Fibroblast of the conjunctiva (primary cell): ENCODE measurements at regions not wholly inside any gene's neighbourhood (a gene's known extent, or its start where the extent isn't known, plus 50 kb on each side); places are given as distances from the start of the nearest gene placed in this dataset.

Experiments
- DNase-seq: peaks from one replicate; pipeline ENCODE4 v3.0.0-alpha.2; 2010; ENCODE audit warnings: low read depth

GRCh38 chr9:1757186-1757585 lies 258.0 kb upstream of the SMARCA2 start:
- no peak for DNase-seq

- DNase-seq: no peak
Measured at GRCh38 chr9:1759009-1759408, 256.1 kb upstream of the SMARCA2 start.

DNA sequence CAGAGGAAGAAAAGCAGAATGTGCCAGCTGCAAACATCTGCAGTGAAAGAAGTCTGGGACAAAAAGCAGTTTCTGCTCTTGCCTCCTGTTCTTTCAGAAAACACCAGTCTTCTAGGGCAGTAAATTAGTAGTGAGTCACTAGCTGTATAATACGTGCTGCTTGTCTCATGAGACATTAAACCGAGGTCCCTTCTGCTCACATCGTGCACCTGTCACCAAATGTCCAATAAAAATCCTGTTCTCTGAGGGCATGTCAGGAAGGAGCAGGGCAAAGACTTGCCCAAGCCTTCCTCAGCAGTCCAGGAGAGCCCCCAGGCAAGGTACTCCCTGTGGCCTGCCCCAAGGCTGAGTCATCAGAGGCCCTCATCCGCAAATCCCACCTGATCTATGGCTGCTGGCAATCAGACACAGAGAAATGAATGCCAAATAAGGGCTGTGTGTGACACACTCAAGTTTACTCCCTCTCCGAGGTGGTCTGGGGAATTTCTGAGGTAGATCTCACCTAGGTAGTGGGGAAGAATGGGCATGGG lies 255.3 kb upstream of the SMARCA2 start:
- DNase-seq: no peak

DNA sequence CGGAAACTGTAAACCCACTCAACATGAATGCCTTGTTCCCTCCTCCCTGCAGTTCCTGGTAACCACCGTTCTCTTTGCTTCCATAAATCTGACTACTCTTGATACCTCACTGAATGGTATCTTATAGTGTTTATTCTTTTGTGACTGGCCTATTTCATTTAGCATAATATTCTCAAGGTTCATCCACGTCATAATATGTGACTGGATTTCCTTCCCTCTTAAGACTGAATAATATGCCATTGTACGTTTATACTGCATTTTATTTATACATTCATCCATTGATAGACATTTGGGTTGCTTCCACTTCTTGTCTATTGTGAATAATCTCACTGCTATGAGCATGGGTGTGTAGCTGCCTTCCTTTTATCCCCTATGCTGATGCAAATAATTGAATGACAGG lies 253.3 kb upstream of the SMARCA2 start:
- no peak for DNase-seq

DNA sequence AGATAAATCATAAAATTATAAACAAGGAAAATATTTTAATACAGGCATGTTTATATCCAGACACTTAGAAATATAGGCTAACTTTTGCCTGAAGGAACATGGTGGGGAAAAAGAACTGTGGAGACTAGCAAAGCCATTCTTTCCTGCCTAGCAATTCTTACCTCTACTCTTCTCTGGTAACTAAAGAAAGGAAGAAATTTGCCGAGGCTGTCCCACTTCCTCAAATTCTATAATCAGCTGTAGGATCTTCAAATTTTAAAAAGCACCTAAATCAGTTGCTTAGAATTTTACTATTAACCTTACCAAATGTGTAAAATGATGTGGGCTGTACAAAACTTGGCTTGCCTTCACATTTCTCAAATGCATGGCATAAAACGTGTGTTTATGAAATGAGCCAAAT lies 249.1 kb upstream of the SMARCA2 start:
- no peak for DNase-seq

GRCh38 chr9:1768561-1768960 lies 246.6 kb upstream of the SMARCA2 start:
- no peak for DNase-seq

DNA sequence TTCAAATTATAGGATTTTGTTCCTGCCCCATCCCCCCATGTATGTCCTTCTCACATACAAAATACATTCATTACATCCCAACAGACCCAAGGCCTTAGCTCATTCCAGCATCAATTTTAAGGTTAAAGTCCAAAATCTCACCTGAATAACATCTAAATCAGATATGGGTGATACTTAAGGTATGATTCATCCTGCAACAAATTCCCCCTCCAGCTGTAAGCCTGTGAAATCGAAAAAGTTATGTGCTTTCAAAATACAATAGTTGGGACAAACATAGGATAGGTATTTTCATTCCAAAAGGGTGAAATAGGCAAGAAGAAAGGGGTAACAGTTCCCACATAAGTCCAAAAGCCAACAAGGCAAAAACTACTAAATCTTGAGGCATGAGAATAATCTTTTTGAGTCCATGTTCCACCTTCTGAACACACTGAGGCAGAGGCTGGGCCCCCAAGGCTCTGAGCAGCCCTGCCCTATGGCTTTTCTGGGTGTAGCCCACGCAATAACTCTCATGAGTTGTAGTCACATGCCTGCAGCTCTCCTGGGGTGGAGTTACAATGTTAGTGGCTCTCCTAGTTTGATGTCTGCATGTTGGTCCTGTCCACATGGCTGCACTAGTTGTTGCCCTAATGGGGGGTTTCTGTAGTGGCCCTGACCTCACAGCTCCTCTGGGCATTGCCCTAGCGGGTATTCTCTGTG lies 243.9 kb upstream of the SMARCA2 start:
- DNase-seq: no peak

GRCh38 chr9:1775230-1775629 lies 239.9 kb upstream of the SMARCA2 start:
- no peak for DNase-seq

DNA sequence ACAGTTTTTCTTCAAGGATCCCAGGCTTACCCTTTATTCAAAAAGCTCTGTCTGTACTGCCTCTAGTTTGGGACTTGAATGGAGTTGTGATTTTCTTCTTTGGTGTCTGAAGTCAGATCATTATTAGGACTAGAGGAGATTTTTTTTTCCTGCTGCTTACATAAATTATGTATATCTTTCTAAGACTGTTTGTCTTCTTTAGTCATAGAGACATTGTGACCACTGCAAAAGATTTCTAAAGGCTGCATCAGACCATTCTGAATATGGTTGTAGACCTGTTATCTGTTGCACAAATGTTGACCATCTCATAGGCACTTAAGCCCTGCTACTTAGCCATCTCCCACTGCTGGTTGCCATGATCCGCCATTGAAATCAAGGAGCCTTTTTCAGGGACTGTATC lies 238.5 kb upstream of the SMARCA2 start:
- DNase-seq: no peak

- no peak for DNase-seq
Measured at GRCh38 chr9:1791191-1791590, 224.0 kb upstream of the SMARCA2 start.

DNA sequence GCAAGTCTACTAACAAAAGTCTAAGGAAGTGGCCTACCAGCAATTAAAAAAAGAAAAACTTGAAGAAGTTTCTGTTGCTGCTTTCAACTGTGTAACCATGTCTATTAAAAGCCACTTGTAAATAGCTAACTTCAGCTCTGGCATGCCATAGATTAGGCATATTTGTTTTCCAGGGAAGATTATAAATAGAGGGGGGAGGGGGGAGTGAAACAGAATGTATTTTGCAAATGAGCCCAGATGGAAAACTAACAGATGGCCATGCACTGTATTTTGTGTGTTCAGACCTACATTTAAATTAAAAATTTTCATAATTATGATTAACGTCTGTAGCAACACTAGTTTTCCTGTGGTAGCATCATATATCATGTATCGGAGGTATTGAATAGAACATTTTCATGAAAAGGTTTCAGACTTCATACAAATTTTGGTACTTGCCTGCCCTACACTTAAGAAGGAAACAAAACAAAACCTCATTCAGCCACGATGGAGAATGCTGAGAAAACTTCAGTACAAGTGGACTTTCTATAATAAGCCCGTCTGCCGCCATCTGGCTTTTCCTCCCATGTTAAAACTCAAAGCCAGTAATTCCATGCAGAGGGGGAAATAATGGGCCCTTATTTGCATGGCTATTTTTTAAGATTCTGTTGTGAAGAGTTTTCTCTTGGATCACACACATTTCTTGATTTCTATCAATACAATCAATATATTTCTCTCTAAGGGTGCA lies 220.4 kb upstream of the SMARCA2 start:
- no peak for DNase-seq

- DNase-seq: no peak
Measured at GRCh38 chr9:1804128-1804865, 210.8 kb upstream of the SMARCA2 start.

- DNase-seq: no peak
Measured at GRCh38 chr9:1829719-1830118, 185.4 kb upstream of the SMARCA2 start.

DNA sequence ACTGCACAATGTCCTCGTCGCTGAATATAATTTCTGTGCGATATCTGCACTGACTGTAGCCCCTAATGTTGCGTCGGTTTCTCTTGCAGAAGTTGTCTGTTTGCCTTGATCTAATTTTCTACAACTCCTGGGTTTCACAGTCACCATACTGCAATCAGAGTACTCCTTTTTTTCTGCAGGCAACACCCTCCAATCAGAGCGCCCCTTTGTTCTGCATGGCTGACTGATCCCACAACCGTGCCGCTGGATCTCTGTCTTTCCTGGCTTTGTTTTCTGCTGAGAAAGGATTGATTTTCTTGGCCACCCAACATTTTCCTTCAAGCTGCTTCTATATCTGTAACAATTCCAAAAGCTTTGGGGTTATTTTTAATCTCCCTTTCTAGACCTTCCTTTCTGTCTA lies 182.2 kb upstream of the SMARCA2 start:
- DNase-seq: no peak

DNA sequence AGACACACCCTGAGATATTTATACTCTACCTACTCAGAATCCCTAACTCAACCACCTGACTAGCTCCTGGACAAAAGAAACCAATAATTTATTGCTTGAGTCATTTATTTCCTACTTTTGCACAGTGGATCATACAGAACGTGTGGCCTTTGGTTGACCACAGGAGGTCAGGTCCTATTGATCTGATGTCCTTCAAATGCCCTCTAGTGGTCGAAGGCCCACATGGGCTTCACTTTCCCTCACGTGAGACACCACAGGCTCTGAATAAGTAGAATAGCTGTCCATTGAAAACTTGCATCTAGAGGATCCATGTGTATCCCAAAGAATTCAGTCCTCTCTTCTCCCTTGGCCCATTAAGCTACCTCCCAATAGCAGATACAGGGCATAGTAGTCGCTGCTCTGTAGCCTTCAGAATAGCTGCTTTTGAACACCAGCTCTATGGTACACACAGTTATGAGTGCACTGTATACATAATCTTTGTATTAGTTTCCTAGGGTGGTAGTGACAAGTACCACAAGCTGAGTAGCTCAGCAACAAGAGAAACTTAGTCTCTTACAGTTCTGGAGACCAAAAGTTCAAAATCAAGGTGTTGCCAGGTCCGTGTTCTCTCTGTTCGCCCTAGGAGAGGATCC lies 177.6 kb upstream of the SMARCA2 start:
- DNase-seq: peak; percentile 8

GRCh38 chr9:1839909-1840308 lies 175.2 kb upstream of the SMARCA2 start:
- DNase-seq: no peak

DNA sequence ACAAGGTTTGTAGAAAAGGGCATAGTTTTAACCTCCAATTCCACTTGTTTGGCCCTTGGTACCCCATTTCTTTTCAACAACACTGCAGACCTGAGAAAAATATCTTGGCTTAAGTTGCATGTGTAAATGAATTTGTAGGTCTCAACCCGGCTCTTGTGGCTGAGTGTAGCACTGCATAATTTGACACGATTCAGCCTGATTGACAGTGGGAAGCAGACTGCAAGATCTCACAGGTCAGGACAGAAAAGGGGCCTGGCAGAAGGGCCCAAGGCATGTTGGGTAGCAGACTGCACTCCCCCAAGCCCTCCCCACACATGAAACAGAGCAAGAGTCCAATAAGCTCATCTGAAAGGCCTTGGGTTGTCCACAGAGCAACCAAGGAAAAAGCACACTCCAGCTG lies 169.7 kb upstream of the SMARCA2 start:
- no peak for DNase-seq

DNA sequence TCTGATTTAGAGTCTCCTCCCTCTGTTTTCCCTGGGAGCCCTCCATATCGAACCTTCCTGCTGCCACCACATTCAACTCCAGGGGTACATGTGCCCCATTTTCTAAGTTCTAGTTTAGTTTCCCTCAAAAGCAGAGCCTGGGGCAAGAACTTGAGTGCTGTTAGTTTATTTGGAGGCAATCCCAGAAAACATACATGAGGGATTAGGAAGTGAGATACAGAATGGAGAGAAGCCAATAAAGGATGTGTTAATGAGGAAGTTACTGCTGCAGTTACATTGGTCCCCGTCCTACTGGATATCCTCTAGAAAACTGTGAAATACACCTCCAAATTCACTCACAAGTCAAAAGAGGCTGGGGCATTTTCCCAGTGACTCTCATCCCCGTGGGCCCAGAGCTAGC lies 159.4 kb upstream of the SMARCA2 start:
- DNase-seq: no peak

DNA sequence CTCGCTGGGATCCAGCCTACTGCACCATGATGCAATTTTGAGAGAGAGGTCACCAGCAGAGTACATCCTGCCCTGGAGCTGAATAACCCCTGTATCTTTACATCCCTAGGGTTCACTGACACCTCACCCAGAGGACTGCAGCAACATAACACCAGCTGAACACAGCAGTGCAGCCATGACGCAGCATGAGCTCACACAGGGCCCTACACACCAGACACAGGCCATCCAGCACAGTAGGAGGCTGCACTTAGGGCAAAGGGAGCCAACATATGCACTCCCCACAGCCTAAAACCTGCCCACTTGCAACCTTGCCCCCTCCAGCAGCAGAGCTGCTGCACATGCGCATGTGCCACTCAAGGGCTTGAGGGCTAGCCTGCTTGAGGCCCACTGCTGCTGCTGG lies 157.3 kb upstream of the SMARCA2 start:
- no peak for DNase-seq

GRCh38 chr9:1869843-1870242 lies 145.3 kb upstream of the SMARCA2 start:
- DNase-seq: no peak

- DNase-seq: no peak
Measured at GRCh38 chr9:1870915-1871314, 144.2 kb upstream of the SMARCA2 start.

- DNase-seq: no peak
Measured at GRCh38 chr9:1871626-1872419, 143.3 kb upstream of the SMARCA2 start.
